IPS-NIHi7 (cell line): ENCODE measurements at regions not wholly inside any gene's neighbourhood (a gene's known extent, or its start where the extent isn't known, plus 50 kb on each side); places are given as distances from the start of the nearest gene placed in this dataset.

Source experiments
- DNase-seq: peaks from one replicate; pipeline ENCODE4 v3.0.0; 2012; ENCODE audit warnings: mixed read lengths; ENCODE audit errors: extremely low spot score

- no peak for DNase-seq
Observed at GRCh38 chr10:118467200-118467599, 125.1 kb upstream of the FAM204A start.

DNA sequence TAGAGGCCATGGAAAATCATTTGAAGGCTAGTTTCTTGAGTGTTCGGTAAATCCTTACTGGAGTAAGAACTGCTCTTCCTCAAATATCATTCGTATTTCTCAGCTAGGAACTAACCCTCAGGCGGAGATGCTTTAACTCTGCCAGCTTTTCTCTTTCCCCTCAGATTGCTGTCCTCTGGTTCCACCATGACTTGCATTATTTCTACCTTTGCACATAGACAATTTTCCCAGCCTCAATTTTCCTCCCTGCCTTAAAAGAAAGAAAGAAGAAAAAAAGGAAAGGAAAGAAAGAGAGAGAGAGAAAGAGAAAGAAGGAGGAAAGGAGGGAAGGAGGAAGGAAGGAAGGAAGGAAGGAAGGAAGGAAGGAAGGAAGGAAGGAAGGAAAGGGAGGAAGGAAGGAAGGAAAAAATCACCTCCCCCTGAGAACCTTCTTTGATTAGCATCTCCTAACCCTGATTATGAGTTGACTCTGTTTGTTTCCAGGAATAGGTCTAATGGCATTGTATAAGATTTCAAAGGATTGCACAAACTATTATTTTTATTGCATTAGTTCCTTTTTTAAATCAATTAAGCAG is 123.3 kb upstream of the FAM204A start:
- no peak for DNase-seq

- no peak for DNase-seq
Observed at GRCh38 chr10:118463740-118464139, 121.6 kb upstream of the FAM204A start.

- DNase-seq, result no peak
Observed at GRCh38 chr10:118462401-118462800, 120.3 kb upstream of the FAM204A start.

- peak; percentile 86 for DNase-seq
Observed at GRCh38 chr10:118459642-118460193, 117.6 kb upstream of the FAM204A start.

DNA sequence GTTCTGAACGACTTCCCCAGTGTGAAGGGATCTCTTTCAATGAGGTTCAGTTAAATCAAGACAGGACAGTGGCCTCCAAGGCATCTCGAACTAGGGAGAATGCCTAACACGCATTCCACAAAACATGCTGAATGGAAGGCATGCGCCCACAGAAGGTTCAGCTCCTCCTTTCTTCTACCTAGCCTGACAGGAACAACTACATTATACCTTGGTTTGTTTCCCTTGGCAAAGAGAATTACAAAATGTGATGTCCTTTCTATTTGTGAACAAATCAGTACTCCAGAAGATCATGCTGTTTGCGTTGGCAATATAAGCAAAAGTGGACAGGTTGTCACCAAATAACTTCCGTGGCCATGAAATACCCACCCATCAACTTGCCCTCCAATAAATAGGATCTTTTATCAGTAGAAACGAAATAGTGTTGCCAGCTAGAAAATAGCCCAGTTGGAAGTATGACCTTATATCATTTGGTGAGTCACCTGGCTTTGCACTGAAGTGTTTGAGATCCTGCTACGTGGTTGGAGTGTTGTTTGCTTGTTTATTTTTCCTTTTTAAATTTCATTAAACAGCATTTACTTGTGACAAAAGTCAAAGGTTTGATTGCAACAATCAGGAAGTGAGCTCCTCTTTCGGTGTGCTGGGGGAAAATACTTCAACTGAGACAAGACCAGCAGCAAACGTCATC is 117.0 kb upstream of the FAM204A start:
- DNase-seq, result no peak

GRCh38 chr10:118457824-118458428 is 115.8 kb upstream of the FAM204A start:
- no peak for DNase-seq

DNA sequence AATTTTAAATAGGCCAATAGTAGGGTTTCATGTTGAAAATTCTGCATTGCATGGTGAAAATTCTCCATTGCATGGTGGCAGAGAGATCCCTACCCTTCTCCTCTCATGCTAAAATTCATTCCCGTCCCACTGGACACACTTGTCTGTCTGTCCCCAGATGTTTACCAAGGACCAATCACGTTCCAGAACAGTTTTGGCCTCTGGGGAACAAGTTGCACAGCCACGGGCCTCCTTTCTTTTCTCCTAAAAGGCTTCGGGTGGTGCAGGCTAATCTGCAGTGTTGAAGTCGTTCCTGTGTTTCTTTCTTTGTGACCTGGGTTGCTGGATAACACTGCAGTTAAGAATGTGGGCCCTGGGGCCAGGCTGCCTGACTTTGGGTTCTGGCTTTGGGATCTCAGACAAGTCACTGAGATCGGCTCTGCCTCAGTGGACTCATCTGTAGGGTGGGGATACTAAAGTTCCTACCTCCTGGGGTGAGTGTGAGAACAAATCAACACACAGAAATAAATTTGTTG is 113.1 kb upstream of the FAM204A start:
- no peak for DNase-seq

DNA sequence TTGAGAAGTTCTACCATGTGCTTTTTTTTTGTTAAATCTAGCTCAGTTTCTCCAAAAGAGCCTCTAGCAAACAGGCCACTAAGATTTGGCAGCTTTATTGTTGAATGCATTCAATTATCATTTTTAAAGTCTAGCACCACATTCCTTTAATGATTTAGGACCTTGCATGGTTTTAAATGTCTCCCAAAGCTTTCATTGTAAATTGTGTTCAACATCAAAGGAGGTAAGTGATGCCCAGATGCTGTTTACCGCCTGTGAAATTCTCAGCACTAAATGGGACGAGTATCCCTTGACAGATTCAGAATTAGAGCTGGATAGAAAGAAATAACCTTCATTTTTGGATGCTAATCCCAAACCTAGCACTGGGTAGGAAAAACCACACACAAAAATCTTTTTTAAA is 112.1 kb upstream of the FAM204A start:
- no peak for DNase-seq

DNA sequence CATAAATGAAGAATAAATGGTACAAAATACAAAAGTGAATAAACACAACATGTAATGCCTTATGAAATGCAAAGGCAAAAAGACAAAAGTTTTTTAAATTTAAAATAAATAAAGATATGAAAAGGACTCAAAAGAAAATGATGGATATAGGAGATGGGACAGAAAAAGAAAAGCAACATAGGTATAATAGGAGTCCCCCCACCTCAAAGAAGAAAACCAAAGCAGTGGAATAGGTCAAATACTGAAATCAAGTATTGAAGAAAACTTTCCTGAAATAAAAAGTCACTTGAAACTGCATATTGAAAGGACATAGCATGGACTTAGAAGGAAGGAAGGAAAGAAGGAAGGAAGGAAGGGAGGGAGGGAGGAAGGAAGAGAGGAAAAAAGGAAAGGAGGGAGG is 110.0 kb upstream of the FAM204A start:
- no peak for DNase-seq

- peak; percentile 41 for DNase-seq
Observed at GRCh38 chr10:118449521-118449920, 107.4 kb upstream of the FAM204A start.

GRCh38 chr10:118448744-118449143 is 106.6 kb upstream of the FAM204A start:
- DNase-seq, result no peak

DNA sequence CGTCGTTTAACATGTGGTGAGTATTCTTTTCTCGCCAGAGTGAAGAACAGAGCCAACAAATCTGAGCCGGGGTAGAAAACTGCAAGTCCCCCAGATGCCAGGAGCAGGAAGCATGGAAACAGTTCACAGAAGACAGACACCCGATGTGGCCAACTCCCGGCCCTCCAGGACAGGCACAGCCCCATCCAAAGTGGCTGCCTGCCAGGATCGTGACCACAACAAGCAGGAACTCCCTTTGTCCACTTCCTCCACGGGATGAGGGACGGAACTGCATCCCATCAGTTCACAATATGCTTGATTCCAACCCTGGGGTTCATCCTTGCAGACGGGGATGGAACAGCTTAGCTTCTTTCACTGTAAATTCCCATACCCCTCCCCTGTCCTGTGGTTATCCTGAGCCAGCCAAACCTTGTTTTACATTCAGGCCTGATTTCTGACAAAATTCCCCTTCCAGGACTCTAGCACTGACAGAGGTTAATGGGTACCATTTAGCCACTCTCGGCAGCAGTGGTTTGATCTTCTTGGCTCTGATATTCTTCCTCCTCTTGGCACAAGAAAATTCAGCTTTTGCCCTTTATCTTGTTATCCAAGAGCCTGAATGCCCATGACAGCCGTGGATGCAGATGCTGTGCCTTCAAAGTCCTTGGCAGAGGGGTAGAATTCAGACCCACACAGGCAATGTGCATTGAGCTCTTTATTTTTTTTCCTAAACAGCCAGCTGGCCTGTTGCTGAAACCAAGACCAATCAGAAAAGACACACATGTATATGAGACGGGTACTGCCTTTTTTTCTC is 105.5 kb upstream of the FAM204A start:
- DNase-seq, result no peak

DNA sequence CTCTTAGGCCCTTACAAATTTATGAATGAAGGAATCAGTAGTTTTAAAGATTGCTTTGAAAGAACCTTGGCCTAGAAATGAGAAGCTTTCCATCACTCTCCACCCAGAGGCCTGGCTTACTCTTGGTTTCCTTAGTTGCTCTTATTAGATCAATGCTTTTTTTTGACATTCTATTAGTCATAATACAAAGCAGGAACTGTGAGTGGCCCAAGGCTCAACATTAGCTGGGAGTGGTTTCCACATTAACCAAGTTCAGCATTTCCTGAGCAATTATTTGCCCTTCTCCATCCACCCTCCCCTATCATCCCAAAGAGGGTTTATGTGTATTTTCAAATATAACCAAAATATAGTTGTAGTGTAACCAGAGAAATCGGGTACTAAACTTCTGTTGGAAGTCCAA is 103.4 kb upstream of the FAM204A start:
- no peak for DNase-seq

- no peak for DNase-seq
Observed at GRCh38 chr10:118444069-118444468, 101.9 kb upstream of the FAM204A start.

- DNase-seq, result no peak
Observed at GRCh38 chr10:118442032-118442431, 99.9 kb upstream of the FAM204A start.

GRCh38 chr10:118439824-118440223 is 97.7 kb upstream of the FAM204A start:
- DNase-seq, result no peak

GRCh38 chr10:118436742-118437141 is 94.6 kb upstream of the FAM204A start:
- DNase-seq, result no peak

- DNase-seq, result no peak
Observed at GRCh38 chr10:118430190-118430589, 88.1 kb upstream of the FAM204A start.

- DNase-seq, result peak; percentile 90
Observed at GRCh38 chr10:118423800-118424442, 81.8 kb upstream of the FAM204A start.

GRCh38 chr10:118422241-118422640 is 80.1 kb upstream of the FAM204A start:
- DNase-seq, result no peak
